ENCODE measurements at regions not wholly inside any gene's neighbourhood (a gene's known extent, or its start where the extent isn't known, plus 50 kb on each side); places are given as distances from the start of the nearest gene placed in this dataset.
"Not testable (repeated sequence)": the region's sequence is repeated elsewhere in the genome, so short reads cannot be mapped to it uniquely, and the experiment has no call there.

DNA sequence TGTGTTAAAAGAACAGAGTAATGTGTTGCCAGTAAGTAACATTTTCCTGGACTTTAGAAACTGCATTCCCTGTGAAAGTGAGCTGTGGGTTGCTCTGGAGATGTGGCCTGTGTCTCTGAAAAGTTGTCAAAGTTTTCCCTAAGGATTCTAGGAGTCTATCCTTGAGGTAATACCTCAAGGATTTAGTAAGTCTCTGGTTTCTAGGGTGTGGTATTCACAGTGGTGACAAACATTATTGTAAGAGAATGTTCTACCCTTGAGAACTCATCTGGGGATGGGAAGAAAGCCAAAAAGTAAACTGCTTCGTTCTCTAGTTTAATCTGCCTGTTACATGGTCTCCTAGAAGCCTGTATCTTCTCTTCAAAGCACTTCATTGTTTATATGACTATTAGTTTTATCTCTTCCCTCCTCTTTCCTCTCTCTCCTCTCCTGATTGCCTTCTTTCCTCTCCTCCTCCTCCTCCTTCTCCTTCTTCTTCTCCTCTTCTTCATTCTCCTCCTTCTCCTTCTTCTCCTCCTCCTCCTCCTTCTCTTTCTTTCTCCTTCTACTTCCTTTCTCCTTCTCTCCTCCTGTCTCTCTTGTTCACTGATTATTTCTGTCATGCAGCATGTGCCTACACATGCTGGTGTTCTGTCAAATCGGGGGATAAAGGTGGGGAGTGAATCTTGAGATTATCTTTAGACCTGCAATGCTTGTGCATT is 321.3 kb downstream of the PTTG2 start:
- H3K9me3 Mint-ChIP-seq: no peaks in the 10 kb centered on the region
- H3K36me3 Mint-ChIP-seq: no peaks in the 10 kb centered on the region
- H3K4me3 Mint-ChIP-seq: no peak overlapping the region
- H3K27ac Mint-ChIP-seq: no peak overlapping the region
- H3K4me1 Mint-ChIP-seq: peaks cover 15% of the 10 kb centered on the region
- H3K27me3 Mint-ChIP-seq: no peaks in the 10 kb centered on the region
- DNase-seq: no peak

DNA sequence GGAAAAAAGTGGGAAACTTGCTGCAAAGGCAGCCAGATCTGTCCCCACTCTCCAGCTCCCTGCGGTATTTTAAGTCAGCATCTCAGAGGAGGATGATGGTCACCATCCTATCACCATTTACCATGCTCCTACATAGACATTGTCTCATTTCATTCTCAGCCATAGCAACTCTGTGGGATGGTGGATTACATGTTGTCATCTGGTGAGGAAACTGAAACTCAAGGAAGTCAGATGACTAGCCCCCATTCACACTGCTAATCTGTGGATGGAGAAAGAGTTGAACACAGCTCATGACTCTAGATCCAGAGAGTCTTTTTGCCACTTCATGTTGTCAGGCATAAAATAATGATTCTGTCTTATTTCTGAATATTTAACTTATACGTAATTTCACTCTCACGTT is 323.5 kb downstream of the PTTG2 start:
- Mint-ChIP-seq H3K4me1 (peaks cover 15% of the 10 kb centered on the region), H3K9me3 (no peaks in the 10 kb centered on the region), H3K27me3 (no peaks in the 10 kb centered on the region), H3K36me3 (no peaks in the 10 kb centered on the region), H3K27ac (peak overlapping the region; percentile 16), H3K4me3 (no peak overlapping the region)
- no peak for DNase-seq

DNA sequence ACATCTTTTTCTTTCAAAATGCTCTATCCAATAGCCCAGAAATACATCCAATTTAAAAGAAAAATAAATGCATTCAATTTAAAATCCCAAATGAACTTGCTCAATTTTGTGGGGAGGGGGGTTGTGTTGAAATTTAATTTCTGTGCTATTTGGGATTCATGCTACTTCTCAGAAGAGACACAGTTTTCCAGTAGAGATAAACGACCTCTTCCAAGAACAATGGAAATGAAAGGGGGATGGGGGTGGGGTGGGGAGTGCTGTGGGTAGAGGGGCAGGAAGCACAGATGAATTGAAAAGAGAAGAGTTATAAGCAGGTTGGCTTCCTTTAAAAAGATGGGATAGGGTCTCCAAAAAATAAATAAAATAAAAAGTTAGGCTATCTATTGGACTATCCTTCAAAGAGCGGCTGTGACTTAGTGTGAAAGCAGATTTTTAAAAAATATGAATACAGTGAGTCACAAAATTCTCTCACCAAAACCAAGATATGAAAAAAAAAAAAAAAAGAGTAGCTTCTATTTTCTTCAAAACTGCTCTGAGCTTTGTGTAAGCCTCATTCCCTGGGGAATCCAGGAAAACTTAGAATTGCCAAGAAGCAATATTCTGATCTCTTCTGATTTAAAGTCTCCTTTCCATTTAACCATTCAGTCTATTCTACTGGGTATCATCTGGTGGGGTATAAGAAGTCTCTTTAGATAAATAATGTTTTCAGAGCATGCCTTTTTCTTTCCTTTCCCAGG is 324.3 kb downstream of the PTTG2 start:
- no peak overlapping the region for H3K4me3 Mint-ChIP-seq
- no peak for DNase-seq
- H3K27ac Mint-ChIP-seq: no peak overlapping the region
- no peaks in the 10 kb centered on the region for H3K9me3 Mint-ChIP-seq
- H3K27me3 Mint-ChIP-seq: no peaks in the 10 kb centered on the region
- peaks cover 15% of the 10 kb centered on the region for H3K4me1 Mint-ChIP-seq
- H3K36me3 Mint-ChIP-seq: no peaks in the 10 kb centered on the region

DNA sequence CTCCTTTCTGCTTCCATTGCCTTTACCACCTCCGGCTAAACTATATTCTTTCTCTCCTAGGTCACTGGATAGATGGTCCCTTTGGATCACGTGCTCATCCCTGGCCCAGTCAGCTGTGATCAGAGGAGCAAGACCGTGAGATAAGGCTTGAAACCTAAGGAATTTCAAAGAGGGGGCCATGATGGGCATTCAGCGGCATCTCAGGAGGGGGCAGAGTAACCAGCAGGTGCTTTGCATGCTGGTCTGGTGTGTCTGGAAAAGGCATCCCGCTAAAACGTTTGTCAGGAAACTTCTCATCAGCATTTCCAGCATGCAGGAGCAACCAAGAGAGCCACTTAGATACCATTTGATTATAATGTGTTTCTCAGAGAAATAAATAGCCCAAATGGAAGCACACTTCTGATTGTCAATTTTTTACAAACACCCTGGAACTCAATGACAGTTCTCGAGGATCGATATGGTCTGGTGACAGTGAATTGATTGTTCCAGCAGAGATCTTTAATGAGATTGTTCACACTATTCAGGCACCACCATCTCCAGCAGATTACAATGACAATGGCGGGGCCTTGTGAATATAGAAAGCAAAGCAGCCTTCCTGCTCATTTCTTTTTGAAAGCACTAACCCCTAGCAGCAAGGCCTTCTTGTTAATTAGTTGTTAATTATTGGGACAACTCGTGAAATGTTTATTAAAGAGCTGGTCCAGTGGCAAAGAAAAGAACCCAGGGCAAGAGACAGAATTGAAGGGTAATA is 327.1 kb downstream of the PTTG2 start:
- H3K27me3 Mint-ChIP-seq: no peaks in the 10 kb centered on the region
- H3K4me1 Mint-ChIP-seq: peaks cover 15% of the 10 kb centered on the region
- H3K36me3 Mint-ChIP-seq: no peaks in the 10 kb centered on the region
- H3K27ac Mint-ChIP-seq: no peak overlapping the region
- no peak for DNase-seq
- no peak overlapping the region for H3K4me3 Mint-ChIP-seq
- H3K9me3 Mint-ChIP-seq: no peaks in the 10 kb centered on the region

DNA sequence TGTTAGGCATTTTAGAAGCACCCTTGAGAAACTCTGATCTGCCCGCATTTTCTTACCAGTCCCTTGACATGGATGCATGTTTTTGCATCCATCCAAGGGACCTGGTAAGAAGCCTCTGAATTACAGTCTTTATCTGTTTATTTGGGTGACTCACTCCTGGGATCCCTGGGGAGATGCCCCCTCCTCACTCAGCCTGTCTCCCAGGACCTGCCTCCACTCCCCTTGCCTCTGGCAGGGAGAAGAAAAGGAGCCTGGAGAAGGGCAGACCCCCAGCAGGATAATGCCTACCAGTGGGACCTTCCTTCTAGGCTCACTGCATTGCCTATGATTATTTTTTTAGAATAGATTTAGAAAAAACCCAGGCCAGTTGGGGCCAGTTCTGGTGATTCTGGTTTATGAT is 329.4 kb downstream of the PTTG2 start:
- Mint-ChIP-seq H3K4me3 (no peak overlapping the region), H3K4me1 (peaks cover 4% of the 10 kb centered on the region), H3K9me3 (peaks cover 17% of the 10 kb centered on the region), H3K36me3 (no peaks in the 10 kb centered on the region), H3K27me3 (no peaks in the 10 kb centered on the region), H3K27ac (no peak overlapping the region)
- DNase-seq: no peak

DNA sequence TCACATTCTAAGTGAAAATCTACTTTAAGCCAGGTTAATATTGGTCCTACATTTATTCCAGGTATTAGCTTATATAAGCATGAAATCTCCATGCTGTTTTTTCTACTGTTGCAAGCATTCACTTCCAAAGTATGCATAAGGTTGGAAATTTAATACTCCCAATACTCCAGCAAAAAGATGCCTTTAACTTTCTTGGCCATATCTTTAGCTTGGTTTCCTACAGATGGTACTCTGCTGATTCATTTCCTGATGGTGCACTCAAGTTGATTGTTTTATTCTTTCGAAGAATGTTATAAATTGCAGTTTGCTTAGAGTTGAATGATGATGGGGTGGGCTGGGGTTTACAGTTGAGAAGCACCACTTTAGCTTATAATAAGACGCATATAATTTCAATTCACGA is 330.2 kb downstream of the PTTG2 start:
- no peaks in the 10 kb centered on the region for H3K4me1 Mint-ChIP-seq
- H3K27ac Mint-ChIP-seq: no peak overlapping the region
- no peak overlapping the region for H3K4me3 Mint-ChIP-seq
- no peaks in the 10 kb centered on the region for H3K36me3 Mint-ChIP-seq
- no peak for DNase-seq
- H3K27me3 Mint-ChIP-seq: no peaks in the 10 kb centered on the region
- H3K9me3 Mint-ChIP-seq: peaks cover 18% of the 10 kb centered on the region

DNA sequence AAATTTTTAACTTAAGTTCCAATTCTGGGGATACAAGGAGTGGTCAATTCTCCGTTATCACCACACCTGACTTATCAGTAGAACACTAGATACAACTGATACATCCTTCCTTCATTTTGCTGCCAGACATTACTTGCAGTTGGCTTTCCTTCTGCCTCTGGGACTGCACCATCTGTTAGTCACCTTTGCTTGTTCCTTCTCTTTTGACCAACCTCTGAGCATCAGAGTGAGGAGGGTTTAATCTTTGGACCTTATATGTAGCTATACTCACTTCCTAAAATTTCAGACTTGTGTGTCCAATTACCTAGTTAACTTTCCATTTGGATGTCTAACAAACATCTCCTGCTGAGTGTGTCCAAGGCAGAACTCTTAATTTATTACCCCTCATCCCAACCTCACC is 330.7 kb downstream of the PTTG2 start:
- Mint-ChIP-seq H3K27me3 (no peaks in the 10 kb centered on the region), H3K27ac (no peak overlapping the region), H3K4me1 (no peaks in the 10 kb centered on the region), H3K36me3 (no peaks in the 10 kb centered on the region), H3K4me3 (no peak overlapping the region), H3K9me3 (peaks cover 18% of the 10 kb centered on the region)
- DNase-seq: no peak

DNA sequence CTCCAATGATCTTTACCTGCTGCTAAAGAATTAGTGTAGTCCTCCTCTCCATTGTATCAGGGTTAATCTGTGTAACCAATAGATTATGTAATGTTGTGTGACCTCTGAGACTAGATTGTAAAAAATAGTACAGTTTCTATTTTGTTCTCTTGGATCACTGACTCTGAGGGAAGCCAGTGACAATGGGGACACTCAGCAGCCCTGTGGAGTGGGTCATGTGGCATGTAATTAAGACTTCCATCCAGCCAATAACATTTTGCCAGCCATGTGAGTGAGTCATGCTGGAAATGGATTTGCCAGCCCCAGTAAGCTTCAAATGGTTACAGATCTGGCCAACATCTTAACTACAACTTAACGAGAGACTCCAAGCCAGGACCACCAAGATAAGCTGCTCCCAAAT is 332.3 kb downstream of the PTTG2 start:
- H3K9me3 Mint-ChIP-seq: peaks cover 20% of the 10 kb centered on the region
- no peak overlapping the region for H3K27ac Mint-ChIP-seq
- DNase-seq: no peak
- no peaks in the 10 kb centered on the region for H3K36me3 Mint-ChIP-seq
- H3K4me1 Mint-ChIP-seq: no peaks in the 10 kb centered on the region
- no peak overlapping the region for H3K4me3 Mint-ChIP-seq
- H3K27me3 Mint-ChIP-seq: no peaks in the 10 kb centered on the region

DNA sequence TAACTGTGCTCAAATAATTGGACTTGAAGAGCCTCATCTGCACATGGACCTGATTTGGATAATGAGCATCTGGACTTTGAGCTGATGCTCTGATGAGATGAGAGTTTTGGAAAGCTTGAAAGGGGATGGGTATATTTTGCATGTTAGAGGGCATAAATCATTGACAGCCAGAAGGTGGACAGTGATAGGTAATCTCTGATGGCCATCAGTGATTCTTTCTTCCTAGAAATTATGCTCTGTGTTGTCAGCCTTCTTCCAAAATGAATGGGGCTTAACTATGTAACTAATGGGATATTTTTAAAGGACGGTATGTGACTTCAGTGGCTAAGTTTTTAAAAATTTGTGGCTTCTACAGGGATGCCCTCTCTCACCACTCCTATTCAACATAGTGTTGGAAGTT is 334.0 kb downstream of the PTTG2 start:
- H3K4me1 Mint-ChIP-seq: no peaks in the 10 kb centered on the region
- no peak for DNase-seq
- peaks cover 28% of the 10 kb centered on the region for H3K9me3 Mint-ChIP-seq

DNA sequence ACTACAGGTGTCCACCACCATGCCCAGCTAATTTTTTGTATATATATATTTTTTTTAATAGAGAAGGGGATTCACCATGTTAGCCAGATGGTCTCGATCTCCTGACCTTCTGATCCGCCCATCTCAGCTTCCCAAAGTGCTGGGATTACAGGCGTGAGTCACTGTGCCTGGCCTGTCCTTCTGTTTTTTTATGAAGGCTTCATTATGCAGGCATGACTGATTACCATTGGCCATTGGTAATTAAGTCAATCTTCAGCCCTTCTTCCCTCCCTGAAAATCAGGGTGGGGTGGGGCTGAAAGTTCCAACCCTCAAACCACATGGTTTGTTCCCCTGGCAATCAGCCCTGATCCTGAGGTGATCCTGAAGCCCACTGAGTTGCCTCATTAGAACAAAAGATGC is 336.9 kb downstream of the PTTG2 start:
- no peaks in the 10 kb centered on the region for H3K27me3 Mint-ChIP-seq
- no peak overlapping the region for H3K4me3 Mint-ChIP-seq
- no peak overlapping the region for H3K27ac Mint-ChIP-seq
- DNase-seq: no peak
- H3K36me3 Mint-ChIP-seq: peaks cover 4% of the 10 kb centered on the region
- peaks cover 48% of the 10 kb centered on the region for H3K9me3 Mint-ChIP-seq
- H3K4me1 Mint-ChIP-seq: no peaks in the 10 kb centered on the region

More for the DNA sequence above, 334.0 kb downstream of the PTTG2 start:
- no peak overlapping the region for H3K27ac Mint-ChIP-seq
- H3K36me3 Mint-ChIP-seq: peaks cover 3% of the 10 kb centered on the region
- no peak overlapping the region for H3K4me3 Mint-ChIP-seq
- no peaks in the 10 kb centered on the region for H3K27me3 Mint-ChIP-seq

DNA sequence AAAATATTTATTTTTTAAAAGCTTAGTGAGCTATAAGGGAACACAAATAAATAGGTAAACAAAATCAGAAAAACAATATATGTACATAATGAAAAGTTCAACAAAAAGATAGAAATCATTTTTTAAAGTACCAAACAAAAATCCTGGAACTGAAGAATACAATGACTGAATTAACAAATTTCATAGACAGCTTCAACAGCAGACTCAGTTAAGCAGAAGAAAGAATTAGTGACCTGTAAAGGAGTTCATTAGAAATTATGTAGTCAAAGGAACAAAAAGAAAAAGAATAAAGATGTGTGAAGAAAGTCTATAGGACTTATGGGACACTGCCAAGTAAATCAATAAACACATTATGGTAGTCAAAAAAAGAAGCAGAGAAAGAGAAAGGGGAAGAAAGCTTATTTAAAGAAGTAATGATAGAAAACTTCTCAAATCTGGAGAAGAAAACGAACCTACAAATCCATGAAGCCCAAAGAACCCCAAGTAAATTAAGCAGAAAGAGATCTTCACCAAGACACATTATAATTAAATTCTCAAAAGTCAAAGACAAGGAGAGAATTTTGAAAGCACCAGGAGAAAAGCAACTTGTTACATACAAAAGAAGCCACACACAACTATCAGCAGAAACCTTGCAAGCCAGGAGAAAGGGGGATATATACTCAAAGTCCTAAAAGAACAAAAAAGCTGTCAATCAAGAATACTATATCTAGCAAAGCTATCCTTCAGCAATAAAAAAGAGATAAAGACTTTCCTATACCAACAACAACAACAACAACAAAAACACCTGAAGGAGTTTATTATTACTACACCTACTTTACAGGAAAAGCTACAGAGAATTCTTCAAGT is 338.9 kb downstream of the PTTG2 start:
- Mint-ChIP-seq H3K27me3 (no peaks in the 10 kb centered on the region), H3K4me1 (no peaks in the 10 kb centered on the region), H3K4me3 (no peak overlapping the region), H3K36me3 (peaks cover 6% of the 10 kb centered on the region), H3K27ac (no peak overlapping the region), H3K9me3 (peaks cover 42% of the 10 kb centered on the region)
- DNase-seq: no peak

DNA sequence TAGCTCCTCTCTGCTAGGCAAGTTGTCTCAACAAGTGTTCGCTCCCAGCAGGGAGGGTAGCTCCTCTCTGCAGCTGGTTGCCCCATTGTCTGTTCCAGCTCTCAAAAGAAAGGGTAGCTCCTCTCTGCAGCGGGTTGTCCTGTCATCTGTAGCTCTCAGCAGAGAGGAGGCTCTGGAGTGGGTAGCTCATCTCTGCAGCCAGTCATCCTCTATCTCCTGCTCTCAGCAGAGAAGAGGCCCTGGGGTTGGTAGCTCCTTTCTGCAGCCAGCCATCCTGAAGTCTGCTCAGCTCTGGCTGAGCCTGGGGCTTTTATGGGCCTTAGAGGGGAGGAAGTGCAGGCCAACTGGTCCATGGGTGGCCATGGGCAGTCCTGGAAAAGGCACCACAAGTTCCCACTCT is 342.7 kb downstream of the PTTG2 start:
- peaks cover 11% of the 10 kb centered on the region for H3K36me3 Mint-ChIP-seq

DNA sequence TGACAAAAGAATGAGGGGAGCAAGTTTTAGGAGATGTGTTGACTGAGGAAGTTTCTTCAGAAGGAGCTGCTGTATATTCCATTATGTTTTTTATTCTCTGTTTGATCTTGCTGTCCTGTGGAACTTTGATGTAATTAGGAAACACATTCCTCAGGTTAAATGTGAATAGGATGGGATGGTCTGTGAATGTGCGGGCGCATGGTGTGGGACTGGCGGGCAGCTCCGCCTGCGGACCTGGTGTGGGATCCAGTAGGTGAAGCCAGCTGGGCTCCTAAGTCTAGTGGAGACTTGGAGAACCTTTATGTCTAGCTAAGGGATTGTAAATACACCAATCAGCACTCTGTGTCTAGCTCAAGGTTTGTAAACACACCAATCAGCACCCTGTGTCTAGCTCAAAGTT is 344.3 kb downstream of the PTTG2 start:
- peaks cover 30% of the 10 kb centered on the region for H3K4me1 Mint-ChIP-seq
- H3K9me3 Mint-ChIP-seq: peaks cover 26% of the 10 kb centered on the region
- H3K27ac Mint-ChIP-seq, H3K4me3 Mint-ChIP-seq, H3K27me3 Mint-ChIP-seq, DNase-seq, H3K36me3 Mint-ChIP-seq: not testable (repeated sequence)

More for the DNA sequence above, 342.7 kb downstream of the PTTG2 start:
- Mint-ChIP-seq H3K4me3 (no peak overlapping the region), H3K27me3 (no peaks in the 10 kb centered on the region), H3K9me3 (peaks cover 33% of the 10 kb centered on the region), H3K27ac (no peak overlapping the region), H3K4me1 (peaks cover 21% of the 10 kb centered on the region)
- DNase-seq: no peak

DNA sequence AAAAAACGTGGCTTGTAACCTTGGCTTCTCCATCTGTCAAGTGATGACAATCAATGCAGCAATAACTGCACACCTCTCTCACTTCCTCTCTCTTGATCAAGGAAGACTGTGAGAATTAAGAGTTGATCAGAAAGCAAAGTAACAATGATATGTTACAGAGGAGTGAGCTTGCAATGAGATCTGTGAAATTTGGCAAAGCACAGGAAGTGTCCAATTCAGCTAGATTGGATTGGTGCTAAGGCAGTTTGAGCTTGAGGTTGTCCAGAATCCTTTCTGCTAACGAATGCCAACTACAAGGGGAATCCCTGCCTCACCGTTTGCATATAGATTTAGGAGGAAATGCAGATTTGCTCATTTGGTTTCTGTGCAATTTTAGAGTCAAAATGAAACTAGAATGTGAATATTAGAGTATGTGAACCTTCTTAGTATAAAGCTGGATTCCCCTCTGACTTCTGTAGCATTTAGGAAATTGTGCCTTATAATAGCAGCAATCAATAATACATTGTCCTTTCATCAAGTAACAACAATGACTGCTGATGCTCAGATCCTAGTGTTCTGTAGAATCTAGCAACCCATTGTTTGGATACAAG is 346.4 kb downstream of the PTTG2 start:
- Mint-ChIP-seq H3K36me3 (peaks cover 7% of the 10 kb centered on the region), H3K4me3 (peak overlapping the region; percentile 10), H3K27me3 (no peaks in the 10 kb centered on the region), H3K9me3 (peaks cover 12% of the 10 kb centered on the region), H3K27ac (peak overlapping the region; percentile 90), H3K4me1 (peaks cover 50% of the 10 kb centered on the region)
- peak; percentile 39 for DNase-seq
